Daoy (cell line): ENCODE measurements at regions not wholly inside any gene's neighbourhood (a gene's known extent, or its start where the extent isn't known, plus 50 kb on each side); places are given as distances from the start of the nearest gene placed in this dataset.

Experiments
- DNase-seq: peaks from one replicate; pipeline ENCODE4 v3.0.0-alpha.2; 2015; ENCODE audit warnings: low read depth

GRCh38 chr3:182460303-182460702 is 333.0 kb upstream of the ATP11B start:
- DNase-seq, result no peak

- no peak for DNase-seq
Observed at GRCh38 chr3:182462152-182462551, 331.2 kb upstream of the ATP11B start.

- DNase-seq, result no peak
Observed at GRCh38 chr3:182464513-182465145, 328.7 kb upstream of the ATP11B start.

- DNase-seq, result no peak
Observed at GRCh38 chr3:182465301-182466185, 327.8 kb upstream of the ATP11B start.

- DNase-seq, result no peak
Observed at GRCh38 chr3:182469086-182469485, 324.2 kb upstream of the ATP11B start.

- no peak for DNase-seq
Observed at GRCh38 chr3:182470187-182470586, 323.1 kb upstream of the ATP11B start.

GRCh38 chr3:182473191-182473710 is 320.1 kb upstream of the ATP11B start:
- DNase-seq, result no peak

- DNase-seq, result no peak
Observed at GRCh38 chr3:182478369-182478768, 314.9 kb upstream of the ATP11B start.

- DNase-seq, result no peak
Observed at GRCh38 chr3:182479419-182480336, 313.6 kb upstream of the ATP11B start.

GRCh38 chr3:182482705-182483104 is 310.6 kb upstream of the ATP11B start:
- DNase-seq, result no peak

- no peak for DNase-seq
Observed at GRCh38 chr3:182484682-182485081, 308.6 kb upstream of the ATP11B start.

GRCh38 chr3:182485301-182485700 is 308.0 kb upstream of the ATP11B start:
- DNase-seq, result no peak

GRCh38 chr3:182486463-182486862 is 306.8 kb upstream of the ATP11B start:
- no peak for DNase-seq

- no peak for DNase-seq
Observed at GRCh38 chr3:182487143-182487542, 306.2 kb upstream of the ATP11B start.

- no peak for DNase-seq
Observed at GRCh38 chr3:182487611-182488010, 305.7 kb upstream of the ATP11B start.

GRCh38 chr3:182490596-182491491 is 302.5 kb upstream of the ATP11B start:
- DNase-seq, result peak; percentile 28

GRCh38 chr3:182491577-182491976 is 301.7 kb upstream of the ATP11B start:
- DNase-seq, result no peak

GRCh38 chr3:182492536-182492935 is 300.8 kb upstream of the ATP11B start:
- no peak for DNase-seq

- no peak for DNase-seq
Observed at GRCh38 chr3:182500289-182500688, 293.0 kb upstream of the ATP11B start.

GRCh38 chr3:182501856-182502255 is 291.4 kb upstream of the ATP11B start:
- DNase-seq, result no peak

- DNase-seq, result no peak
Observed at GRCh38 chr3:182503401-182503800, 289.9 kb upstream of the ATP11B start.
